Esophagus muscularis mucosa (tissue), 4 donors: ENCODE measurements at regions not wholly inside any gene's neighbourhood (a gene's known extent, or its start where the extent isn't known, plus 50 kb on each side); places are given as distances from the start of the nearest gene placed in this dataset.

Source experiments
- DNase-seq: peaks from one replicate; pipeline ENCODE4 v3.0.0-alpha.2; 2017; ENCODE audit errors: extremely low spot score
- H3K27ac ChIP-seq, 4 donors: fragments of 200-600 bp; sonication (generic); replicated peaks in 1 of 4; 1 replicate in 3 of 4; 2 replicates in 1 of 4; pipeline ENCODE4 v1.5.1; 2016 to 2019; ENCODE audit warnings: mild to moderate bottlenecking in 1 of 4
- H3K27me3 ChIP-seq, 4 donors: fragments of 200-600 bp; sonication (generic); one replicate each; pipeline versions ENCODE4 v1.5.1 to v1.6.0; 2016 to 2019
- H3K36me3 ChIP-seq, 4 donors: fragments of 200-600 bp; sonication (generic); one replicate each; pipeline ENCODE4 v1.5.1; 2016 to 2019
- H3K4me1 ChIP-seq, 4 donors: fragments of 200-600 bp; sonication (generic); one replicate each; pipeline ENCODE4 v1.5.1; 2016 to 2019
- H3K4me3 ChIP-seq, 4 donors: fragments of 200-600 bp; sonication (generic); 1 replicate in 2 of 4; 2 replicates in 2 of 4; pipeline ENCODE4 v1.5.1; 2016 to 2019; ENCODE audit warnings: mild to moderate bottlenecking in 4 of 4, moderate library complexity in 1 of 4
- H3K9me3 ChIP-seq, 4 donors: fragments of 200-600 bp; sonication (generic); 1 replicate in 3 of 4; 2 replicates in 1 of 4; pipeline ENCODE4 v1.5.1; 2016 to 2019
- EP300 ChIP-seq: sonication (generic); formaldehyde crosslinking; IDR thresholded peaks from one replicate; pipeline ENCODE4 v1.6.1; 2017; ENCODE audit warnings: antibody characterized with exemption
- POLR2A ChIP-seq: fragments of 450-650 bp; IDR thresholded peaks from one replicate; pipeline ENCODE4 v1.6.1; 2017; ENCODE audit warnings: antibody characterized with exemption, moderate library complexity, mild to moderate bottlenecking, low read depth
- POLR2AphosphoS5 ChIP-seq, 2 donors: sonication (generic); formaldehyde crosslinking; IDR thresholded peaks; one replicate each; pipeline ENCODE4 v1.6.1; 2017; ENCODE audit warnings: antibody characterized with exemption in 2 of 2
- WGBS: methylation state at CpG from one replicate; pipeline ENCODE4 v1.1.5; 2018; 5-methylcytosine and 5-hydroxymethylcytosine counted together
- intact Hi-C: fragments of 100-400 bp; cut with DNase I; formaldehyde crosslinking; loops from one replicate; pipeline ENCODE4 v1.15.1; 2023
- TF ChIP-seq, protein P1 (sequence below), 3 experiments: fragments of 200-600 bp in 2 of 3; fragments of 450-650 bp in 1 of 3; sonication (generic) in 2 of 3; IDR thresholded peaks; one replicate each; pipeline ENCODE4 v1.5.1; 2017 to 2019; ENCODE audit warnings: antibody characterized with exemption in 3 of 3, mild to moderate bottlenecking in 2 of 3, moderate library complexity in 1 of 3

DNA sequence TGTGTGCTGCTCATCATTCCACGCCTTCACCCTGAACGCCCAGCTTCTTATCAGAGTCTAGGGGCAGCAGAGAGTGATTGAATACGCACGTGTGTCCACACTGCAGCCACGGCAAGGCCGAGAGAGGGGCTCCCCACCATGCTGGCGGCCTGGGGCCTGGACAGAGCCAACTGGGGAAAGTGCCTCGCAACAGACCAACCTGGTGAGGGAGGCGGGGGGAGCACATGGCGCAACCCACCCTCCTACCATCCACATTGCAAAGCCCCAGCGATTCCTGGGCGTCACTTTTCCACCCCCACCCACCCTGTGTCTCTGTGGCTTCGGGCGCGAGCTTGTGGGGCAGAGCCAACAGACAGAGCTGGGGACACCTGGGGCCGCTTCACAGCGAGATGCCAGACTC, 66.4 kb upstream of the DUSP22 start:
- intact Hi-C loops = no loop called here

DNA sequence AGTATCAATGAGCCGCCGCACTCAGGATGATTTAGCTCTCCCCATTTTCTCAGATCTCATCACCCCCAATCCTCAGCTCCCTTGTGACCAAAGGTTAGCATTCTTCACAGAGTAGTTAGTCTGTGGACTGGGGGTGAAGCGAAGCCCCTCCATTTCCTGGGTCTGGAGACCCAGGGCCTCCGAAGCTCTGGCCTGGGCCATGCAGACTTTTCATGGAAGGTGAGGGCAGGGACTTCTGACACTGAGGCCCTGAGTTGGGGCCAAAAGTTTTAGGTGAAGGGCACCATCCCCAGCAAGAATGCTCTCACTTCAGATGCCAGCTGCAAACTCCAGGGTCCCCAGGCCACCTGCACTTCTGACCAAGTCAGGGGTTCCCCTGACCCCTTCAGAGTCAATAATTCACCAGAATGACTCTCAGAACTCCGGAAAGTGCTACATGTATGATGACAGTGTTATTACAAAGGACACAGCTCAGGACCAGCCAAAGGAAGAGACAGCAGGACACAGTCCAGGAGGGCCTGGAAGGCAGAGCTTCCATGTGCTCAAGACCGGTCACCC, 65.7 kb upstream of the DUSP22 start:
- peaks cover 0 to 6% (median 4%) of the 10 kb centered on the region in 4 donors for H3K4me1 ChIP-seq
- WGBS = 100% methylated on average over 5 of the region's 6 CpGs
- TF ChIP-seq POLR2AphosphoS5 (IDR thresholded peaks at IDR 0.05) = no peak
- no peak for TF ChIP-seq EP300
- TF ChIP-seq, protein P1, sequence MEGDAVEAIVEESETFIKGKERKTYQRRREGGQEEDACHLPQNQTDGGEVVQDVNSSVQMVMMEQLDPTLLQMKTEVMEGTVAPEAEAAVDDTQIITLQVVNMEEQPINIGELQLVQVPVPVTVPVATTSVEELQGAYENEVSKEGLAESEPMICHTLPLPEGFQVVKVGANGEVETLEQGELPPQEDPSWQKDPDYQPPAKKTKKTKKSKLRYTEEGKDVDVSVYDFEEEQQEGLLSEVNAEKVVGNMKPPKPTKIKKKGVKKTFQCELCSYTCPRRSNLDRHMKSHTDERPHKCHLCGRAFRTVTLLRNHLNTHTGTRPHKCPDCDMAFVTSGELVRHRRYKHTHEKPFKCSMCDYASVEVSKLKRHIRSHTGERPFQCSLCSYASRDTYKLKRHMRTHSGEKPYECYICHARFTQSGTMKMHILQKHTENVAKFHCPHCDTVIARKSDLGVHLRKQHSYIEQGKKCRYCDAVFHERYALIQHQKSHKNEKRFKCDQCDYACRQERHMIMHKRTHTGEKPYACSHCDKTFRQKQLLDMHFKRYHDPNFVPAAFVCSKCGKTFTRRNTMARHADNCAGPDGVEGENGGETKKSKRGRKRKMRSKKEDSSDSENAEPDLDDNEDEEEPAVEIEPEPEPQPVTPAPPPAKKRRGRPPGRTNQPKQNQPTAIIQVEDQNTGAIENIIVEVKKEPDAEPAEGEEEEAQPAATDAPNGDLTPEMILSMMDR (IDR thresholded peaks at IDR 0.05) = no peak
- TF ChIP-seq POLR2A = no peak
- intact Hi-C loops = no loop called here
- H3K27me3 ChIP-seq = peaks cover 0 to 16% (median 0%) of the 10 kb centered on the region in 4 donors
- H3K4me3 ChIP-seq = no peak overlapping the region
- no peaks in the 10 kb centered on the region for H3K9me3 ChIP-seq
- DNase-seq = peak; percentile 34
- no peaks in the 10 kb centered on the region for H3K36me3 ChIP-seq
- H3K27ac ChIP-seq = no peak overlapping the region

More for the DNA sequence above, 66.4 kb upstream of the DUSP22 start:
- 91% methylated on average over 12 of the region's 17 CpGs for whole genome bisulfite sequencing
- Histone ChIP-seq H3K27me3 (peaks cover 0 to 16% (median 0%) of the 10 kb centered on the region in 4 donors), H3K9me3 (no peaks in the 10 kb centered on the region), H3K36me3 (no peaks in the 10 kb centered on the region), H3K4me3 (no peak overlapping the region), H3K27ac (no peak overlapping the region), H3K4me1 (peaks cover 0 to 6% (median 4%) of the 10 kb centered on the region in 4 donors)
- DNase-seq = peak; percentile 74
- no peak for TF ChIP-seq POLR2AphosphoS5 (IDR thresholded peaks at IDR 0.05)
- no peak for TF ChIP-seq EP300
- TF ChIP-seq, protein P1 (IDR thresholded peaks at IDR 0.05) = no peak
- no peak for TF ChIP-seq POLR2A

DNA sequence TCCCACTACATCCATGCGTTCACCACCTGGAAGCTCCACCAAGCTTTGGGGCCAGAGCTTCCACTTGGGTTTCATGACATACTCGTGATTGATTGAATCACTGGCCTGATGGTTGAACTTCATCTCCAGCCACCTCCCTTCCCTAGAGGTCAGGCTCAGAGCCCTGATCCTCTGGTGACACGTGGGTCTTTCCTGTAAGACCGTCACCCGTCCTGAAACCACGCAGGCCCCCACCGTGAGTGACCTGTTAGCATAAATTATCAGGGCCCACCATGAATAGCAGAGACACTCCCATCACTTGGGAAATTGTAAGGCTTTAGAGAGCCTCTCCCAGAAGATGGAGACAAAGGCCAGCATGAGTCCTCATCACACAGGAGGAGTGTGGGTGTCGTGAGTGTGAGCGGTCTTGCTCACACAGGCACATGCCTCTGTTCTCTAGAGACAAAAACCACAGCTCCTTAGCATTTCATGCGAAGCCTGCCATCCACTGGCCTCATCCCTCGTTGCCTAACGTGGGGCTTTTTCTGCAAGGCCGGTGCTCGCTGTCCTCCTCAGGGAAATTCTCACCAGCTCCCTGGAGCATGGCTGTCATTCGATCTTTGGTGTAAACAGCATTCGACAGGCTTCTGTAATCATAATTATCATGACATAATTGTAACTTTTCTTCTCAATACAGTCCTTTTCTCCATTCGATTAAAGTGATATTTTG, 65.1 kb upstream of the DUSP22 start:
- 86% methylated on average over 16 of the region's 17 CpGs for WGBS
- no peaks in the 10 kb centered on the region for H3K36me3 ChIP-seq
- H3K4me1 ChIP-seq = peaks cover 0 to 6% (median 4%) of the 10 kb centered on the region in 4 donors
- peaks cover 0 to 16% (median 0%) of the 10 kb centered on the region in 4 donors for H3K27me3 ChIP-seq
- H3K4me3 ChIP-seq = no peak overlapping the region
- TF ChIP-seq POLR2AphosphoS5 (IDR thresholded peaks at IDR 0.05) = no peak
- TF ChIP-seq, protein P1 (IDR thresholded peaks at IDR 0.05) = no peak
- intact Hi-C loops = no loop called here
- H3K27ac ChIP-seq = no peak overlapping the region
- DNase-seq = peak; percentile 75
- no peaks in the 10 kb centered on the region for H3K9me3 ChIP-seq

DNA sequence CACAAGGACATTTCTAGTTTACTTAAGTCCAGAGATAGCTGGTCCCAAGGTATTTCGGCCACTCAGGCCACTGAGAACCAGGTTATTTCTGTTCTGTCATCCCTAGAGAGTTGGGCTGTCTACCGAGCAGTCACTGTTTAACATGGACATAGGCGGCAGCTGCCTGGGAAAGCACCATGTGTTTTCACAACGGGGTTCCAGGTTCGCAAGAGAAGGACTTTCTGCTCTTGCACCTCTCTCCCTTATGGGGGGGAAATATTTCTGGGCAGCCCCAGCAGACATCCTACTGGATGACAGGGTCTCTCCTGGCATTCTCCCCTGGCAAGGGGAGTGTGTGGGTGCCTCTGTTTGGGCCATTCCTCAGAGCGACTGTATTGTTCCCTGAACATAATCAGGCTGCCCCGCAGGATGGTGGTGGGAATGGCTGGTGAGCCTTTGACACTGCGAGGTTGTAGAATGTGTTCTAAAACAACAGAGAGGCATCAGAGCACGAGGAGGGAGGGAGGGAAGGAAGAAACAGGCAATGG, 64.4 kb upstream of the DUSP22 start:
- WGBS = 85% methylated on average over 9 of the region's 9 CpGs
- intact Hi-C loops = no loop called here
- Histone ChIP-seq H3K4me1 (peaks cover 0 to 6% (median 4%) of the 10 kb centered on the region in 4 donors), H3K36me3 (no peaks in the 10 kb centered on the region), H3K9me3 (no peaks in the 10 kb centered on the region), H3K27ac (no peak overlapping the region), H3K27me3 (peaks cover 0 to 16% (median 0%) of the 10 kb centered on the region in 4 donors), H3K4me3 (no peak overlapping the region)
- no peak for DNase-seq
- TF ChIP-seq EP300 (no peak), POLR2AphosphoS5 (IDR thresholded peaks at IDR 0.05) (no peak), POLR2A (no peak)
- TF ChIP-seq, protein P1 (IDR thresholded peaks at IDR 0.05) = no peak
